ENCODE measurements at regions not wholly inside any gene's neighbourhood (a gene's known extent, or its start where the extent isn't known, plus 50 kb on each side); places are given as distances from the start of the nearest gene placed in this dataset.

- no peak for DNase-seq (ENCODE audit: low read depth)
- no peak overlapping the region for H3K4me3 ChIP-seq (ENCODE audit: low read length)
- H3K9ac ChIP-seq (ENCODE audit: low read length) = no peak overlapping the region
- H3K36me3 ChIP-seq (ENCODE audit: control insufficient read depth, insufficient read depth, low read length, severe bottlenecking) = no peaks in the 10 kb centered on the region
- no peaks in the 10 kb centered on the region for H3K4me1 ChIP-seq (ENCODE audit: control insufficient read depth, insufficient read depth, low read length)
- H3K9me3 ChIP-seq (ENCODE audit: control insufficient read depth, low read length) = no peaks in the 10 kb centered on the region
- H3K27me3 ChIP-seq (replicated peaks; ENCODE audit: control insufficient read depth, insufficient read depth, low read length) = no peaks in the 10 kb centered on the region
These were observed 396.5 kb upstream of the BRINP1 start for GRCh38 chr9:119765632-119766175.

- Histone ChIP-seq H3K9me3 (ENCODE audit: control insufficient read depth, low read length) (no peaks in the 10 kb centered on the region), H3K4me3 (ENCODE audit: low read length) (no peak overlapping the region), H3K4me1 (ENCODE audit: control insufficient read depth, insufficient read depth, low read length) (no peaks in the 10 kb centered on the region), H3K27me3 (replicated peaks; ENCODE audit: control insufficient read depth, insufficient read depth, low read length) (no peaks in the 10 kb centered on the region), H3K36me3 (ENCODE audit: control insufficient read depth, insufficient read depth, low read length, severe bottlenecking) (no peaks in the 10 kb centered on the region), H3K9ac (ENCODE audit: low read length) (no peak overlapping the region)
- DNase-seq (ENCODE audit: low read depth) = no peak
These were observed 394.0 kb upstream of the BRINP1 start for GRCh38 chr9:119763260-119763659.

DNA sequence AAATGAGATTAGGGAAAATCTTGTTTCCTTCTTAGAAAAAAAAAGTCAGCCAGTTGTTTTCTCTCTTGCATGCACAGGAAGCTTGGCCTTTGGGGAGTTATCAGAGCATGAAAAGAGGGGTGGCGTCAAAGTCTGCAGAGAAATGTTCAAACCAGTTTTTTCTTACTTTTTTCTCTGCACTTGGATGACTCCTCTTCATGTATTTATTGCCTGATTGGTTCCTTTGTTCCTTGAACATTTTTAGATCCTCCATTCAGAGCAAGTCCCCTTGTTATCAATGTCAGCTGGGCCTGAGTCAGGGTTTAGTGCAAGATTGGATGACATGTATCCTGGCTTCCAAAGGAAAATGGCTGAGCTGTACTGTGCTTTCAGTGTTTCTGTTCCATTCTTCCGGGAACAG is 392.6 kb upstream of the BRINP1 start:
- H3K9me3 ChIP-seq (ENCODE audit: control insufficient read depth, low read length) = no peaks in the 10 kb centered on the region
- no peak overlapping the region for H3K4me3 ChIP-seq (ENCODE audit: low read length)
- H3K36me3 ChIP-seq (ENCODE audit: control insufficient read depth, insufficient read depth, low read length, severe bottlenecking) = no peaks in the 10 kb centered on the region
- no peaks in the 10 kb centered on the region for H3K4me1 ChIP-seq (ENCODE audit: control insufficient read depth, insufficient read depth, low read length)
- no peak for DNase-seq (ENCODE audit: low read depth)
- no peaks in the 10 kb centered on the region for H3K27me3 ChIP-seq (replicated peaks; ENCODE audit: control insufficient read depth, insufficient read depth, low read length)
- no peak overlapping the region for H3K9ac ChIP-seq (ENCODE audit: low read length)

- Histone ChIP-seq H3K4me3 (ENCODE audit: low read length) (no peak overlapping the region), H3K4me1 (ENCODE audit: control insufficient read depth, insufficient read depth, low read length) (no peaks in the 10 kb centered on the region), H3K36me3 (ENCODE audit: control insufficient read depth, insufficient read depth, low read length, severe bottlenecking) (no peaks in the 10 kb centered on the region), H3K27me3 (replicated peaks; ENCODE audit: control insufficient read depth, insufficient read depth, low read length) (no peaks in the 10 kb centered on the region), H3K9me3 (ENCODE audit: control insufficient read depth, low read length) (no peaks in the 10 kb centered on the region), H3K9ac (ENCODE audit: low read length) (no peak overlapping the region)
- no peak for DNase-seq (ENCODE audit: low read depth)
These were observed 389.8 kb upstream of the BRINP1 start for GRCh38 chr9:119758990-119759389.

- H3K36me3 ChIP-seq (ENCODE audit: control insufficient read depth, insufficient read depth, low read length, severe bottlenecking) = no peaks in the 10 kb centered on the region
- DNase-seq (ENCODE audit: low read depth) = no peak
- no peaks in the 10 kb centered on the region for H3K4me1 ChIP-seq (ENCODE audit: control insufficient read depth, insufficient read depth, low read length)
- H3K27me3 ChIP-seq (replicated peaks; ENCODE audit: control insufficient read depth, insufficient read depth, low read length) = no peaks in the 10 kb centered on the region
- H3K9ac ChIP-seq (ENCODE audit: low read length) = no peak overlapping the region
- no peaks in the 10 kb centered on the region for H3K9me3 ChIP-seq (ENCODE audit: control insufficient read depth, low read length)
- no peak overlapping the region for H3K4me3 ChIP-seq (ENCODE audit: low read length)
These were observed 389.0 kb upstream of the BRINP1 start for GRCh38 chr9:119758241-119758640.

GRCh38 chr9:119739476-119739875 is 370.2 kb upstream of the BRINP1 start:
- Histone ChIP-seq H3K27me3 (replicated peaks; ENCODE audit: control insufficient read depth, insufficient read depth, low read length) (no peaks in the 10 kb centered on the region), H3K4me1 (ENCODE audit: control insufficient read depth, insufficient read depth, low read length) (no peaks in the 10 kb centered on the region), H3K9me3 (ENCODE audit: control insufficient read depth, low read length) (no peaks in the 10 kb centered on the region), H3K36me3 (ENCODE audit: control insufficient read depth, insufficient read depth, low read length, severe bottlenecking) (no peaks in the 10 kb centered on the region), H3K9ac (ENCODE audit: low read length) (no peak overlapping the region), H3K4me3 (ENCODE audit: low read length) (no peak overlapping the region)
- no peak for DNase-seq (ENCODE audit: low read depth)

DNA sequence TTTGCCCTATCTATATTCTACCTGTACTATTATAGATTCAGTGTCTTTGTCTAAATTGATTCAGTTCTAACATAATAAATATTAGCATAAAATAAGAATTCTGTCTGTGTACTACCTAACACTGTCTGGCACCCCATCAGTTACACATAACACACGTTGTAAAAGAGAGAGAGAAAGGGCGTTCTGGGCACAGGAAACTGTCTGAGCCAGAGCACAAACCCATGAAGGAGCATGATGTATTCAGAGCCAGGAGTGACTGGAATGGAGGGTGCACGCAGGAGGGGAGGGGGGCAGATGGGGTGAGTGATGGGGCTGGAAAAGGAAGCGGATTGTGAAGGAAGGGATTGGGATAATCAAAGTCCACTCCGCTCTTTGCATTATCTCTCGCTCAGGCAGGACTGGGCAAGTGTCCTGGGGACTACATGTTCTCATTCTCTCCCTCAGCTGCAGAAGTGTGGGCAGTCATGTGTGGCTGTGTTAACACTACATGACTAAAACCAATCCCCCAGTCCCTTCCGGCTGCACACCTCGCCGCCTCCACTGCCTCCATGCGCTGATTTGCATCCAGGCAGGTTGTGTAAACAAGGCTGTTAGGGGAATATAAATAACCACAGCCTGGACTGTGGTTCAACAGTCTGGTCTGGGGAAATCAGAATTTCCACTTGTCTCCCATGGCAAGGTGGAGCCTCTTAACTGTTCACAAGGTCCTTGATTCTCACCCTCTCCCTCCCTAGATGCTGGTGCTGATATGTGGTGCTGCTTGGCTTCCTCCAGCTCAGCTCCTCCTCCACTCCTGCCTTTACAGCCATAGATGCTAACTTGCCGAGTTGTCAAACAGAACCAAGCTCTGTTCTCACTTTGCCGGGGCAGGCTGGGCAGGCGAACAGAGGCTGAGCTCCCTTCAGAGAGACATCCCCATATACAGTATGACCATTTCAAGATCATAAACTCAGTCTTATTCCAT is 367.5 kb upstream of the BRINP1 start:
- no peak for DNase-seq (ENCODE audit: low read depth)
- H3K4me3 ChIP-seq (ENCODE audit: low read length) = no peak overlapping the region
- H3K27me3 ChIP-seq (replicated peaks; ENCODE audit: control insufficient read depth, insufficient read depth, low read length) = no peaks in the 10 kb centered on the region
- H3K9me3 ChIP-seq (ENCODE audit: control insufficient read depth, low read length) = peaks cover 10% of the 10 kb centered on the region
- H3K9ac ChIP-seq (ENCODE audit: low read length) = no peak overlapping the region
- no peaks in the 10 kb centered on the region for H3K36me3 ChIP-seq (ENCODE audit: control insufficient read depth, insufficient read depth, low read length, severe bottlenecking)
- H3K4me1 ChIP-seq (ENCODE audit: control insufficient read depth, insufficient read depth, low read length) = no peaks in the 10 kb centered on the region

DNA sequence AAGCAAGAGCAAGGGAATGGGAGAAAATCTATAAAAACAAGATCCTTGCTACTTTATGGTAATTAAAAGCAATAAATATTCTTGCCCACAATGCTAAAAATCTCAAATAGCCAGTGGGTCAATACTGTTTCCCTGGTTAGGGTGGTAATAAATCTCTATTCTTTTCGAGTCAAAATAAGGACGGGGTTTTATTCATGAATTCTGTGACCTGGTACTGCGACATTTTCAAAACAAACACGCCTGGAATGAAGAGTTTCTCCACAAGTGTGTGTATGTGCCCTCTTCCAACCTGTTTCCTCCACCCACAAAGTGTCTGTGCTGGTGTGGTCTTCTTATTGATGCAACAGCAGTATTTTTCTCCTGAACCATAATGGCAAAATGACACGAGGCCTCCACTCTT is 358.8 kb upstream of the BRINP1 start:
- Histone ChIP-seq H3K27me3 (replicated peaks; ENCODE audit: control insufficient read depth, insufficient read depth, low read length) (no peaks in the 10 kb centered on the region), H3K4me1 (ENCODE audit: control insufficient read depth, insufficient read depth, low read length) (no peaks in the 10 kb centered on the region), H3K9ac (ENCODE audit: low read length) (no peak overlapping the region), H3K4me3 (ENCODE audit: low read length) (no peak overlapping the region), H3K36me3 (ENCODE audit: control insufficient read depth, insufficient read depth, low read length, severe bottlenecking) (no peaks in the 10 kb centered on the region), H3K9me3 (ENCODE audit: control insufficient read depth, low read length) (no peaks in the 10 kb centered on the region)
- DNase-seq (ENCODE audit: low read depth) = no peak

DNA sequence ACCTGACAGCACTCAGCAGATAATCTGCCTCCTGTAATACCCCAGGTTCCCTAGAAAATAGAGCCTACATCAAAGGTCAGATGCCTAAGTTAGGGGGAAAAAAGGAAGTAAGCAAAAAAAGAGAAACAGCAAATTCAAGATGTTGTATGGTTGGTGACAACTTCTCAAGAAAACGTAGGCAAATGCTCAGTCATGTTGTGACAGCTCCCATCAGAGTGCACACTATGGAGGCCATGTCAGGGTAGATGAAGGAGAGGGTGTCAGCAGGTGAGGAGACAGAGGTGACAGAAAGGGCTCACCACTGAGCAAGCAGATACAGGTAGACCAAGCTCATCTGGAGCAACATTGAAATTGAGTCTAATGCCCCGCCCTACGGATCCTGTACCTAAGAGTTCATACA is 356.8 kb upstream of the BRINP1 start:
- Histone ChIP-seq H3K36me3 (ENCODE audit: control insufficient read depth, insufficient read depth, low read length, severe bottlenecking) (no peaks in the 10 kb centered on the region), H3K27me3 (replicated peaks; ENCODE audit: control insufficient read depth, insufficient read depth, low read length) (no peaks in the 10 kb centered on the region), H3K4me3 (ENCODE audit: low read length) (no peak overlapping the region), H3K4me1 (ENCODE audit: control insufficient read depth, insufficient read depth, low read length) (no peaks in the 10 kb centered on the region), H3K9me3 (ENCODE audit: control insufficient read depth, low read length) (no peaks in the 10 kb centered on the region), H3K9ac (ENCODE audit: low read length) (no peak overlapping the region)
- DNase-seq (ENCODE audit: low read depth) = no peak

DNA sequence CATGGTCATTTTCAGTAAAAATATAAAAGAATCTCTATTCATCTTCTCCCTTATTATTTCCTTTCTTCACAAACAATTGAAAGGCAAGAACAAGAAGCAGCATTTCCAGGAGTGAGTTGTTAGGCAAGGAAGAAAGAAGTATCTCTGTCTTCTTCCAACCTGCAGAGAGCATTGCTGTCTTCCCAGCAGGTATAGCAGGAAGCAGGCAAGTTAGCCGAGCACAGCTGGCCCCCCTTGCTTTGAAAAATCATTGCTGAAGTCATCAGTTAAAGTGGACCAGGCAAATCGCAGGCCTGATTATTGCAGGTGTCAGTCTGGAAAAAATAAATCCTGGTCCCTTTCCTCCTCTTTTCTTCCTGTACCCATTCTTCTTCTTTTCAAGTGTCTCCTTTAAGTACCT is 353.1 kb upstream of the BRINP1 start:
- H3K9me3 ChIP-seq (ENCODE audit: control insufficient read depth, low read length) = no peaks in the 10 kb centered on the region
- H3K4me1 ChIP-seq (ENCODE audit: control insufficient read depth, insufficient read depth, low read length) = no peaks in the 10 kb centered on the region
- H3K36me3 ChIP-seq (ENCODE audit: control insufficient read depth, insufficient read depth, low read length, severe bottlenecking) = no peaks in the 10 kb centered on the region
- DNase-seq (ENCODE audit: low read depth) = no peak
- no peak overlapping the region for H3K4me3 ChIP-seq (ENCODE audit: low read length)
- H3K9ac ChIP-seq (ENCODE audit: low read length) = no peak overlapping the region
- no peaks in the 10 kb centered on the region for H3K27me3 ChIP-seq (replicated peaks; ENCODE audit: control insufficient read depth, insufficient read depth, low read length)

GRCh38 chr9:119712325-119712724 is 343.1 kb upstream of the BRINP1 start:
- no peaks in the 10 kb centered on the region for H3K9me3 ChIP-seq (ENCODE audit: control insufficient read depth, low read length)
- H3K4me1 ChIP-seq (ENCODE audit: control insufficient read depth, insufficient read depth, low read length) = no peaks in the 10 kb centered on the region
- no peak overlapping the region for H3K9ac ChIP-seq (ENCODE audit: low read length)
- no peak overlapping the region for H3K4me3 ChIP-seq (ENCODE audit: low read length)
- H3K36me3 ChIP-seq (ENCODE audit: control insufficient read depth, insufficient read depth, low read length, severe bottlenecking) = no peaks in the 10 kb centered on the region
- H3K27me3 ChIP-seq (replicated peaks; ENCODE audit: control insufficient read depth, insufficient read depth, low read length) = no peaks in the 10 kb centered on the region
- no peak for DNase-seq (ENCODE audit: low read depth)
